Lower leg skin (tissue), 4 donors: ENCODE measurements at regions not wholly inside any gene's neighbourhood (a gene's known extent, or its start where the extent isn't known, plus 50 kb on each side); places are given as distances from the start of the nearest gene placed in this dataset.

Experiments
- DNase-seq, 2 donors: peaks; one replicate each; pipeline ENCODE4 v3.0.0-alpha.2; 2019; ENCODE audit warnings: low spot score in 2 of 2
- H3K4me3 ChIP-seq: fragments of 200-600 bp; sonication (generic); 2 replicates; pipeline ENCODE4 v1.5.1; 2017; ENCODE audit warnings: mild to moderate bottlenecking, low read depth; ENCODE audit not compliant: poor library complexity, severe bottlenecking
- POLR2A ChIP-seq, 2 donors: fragments of 450-650 bp; IDR thresholded peaks; one replicate each; pipeline ENCODE4 v1.6.1; 2016 to 2017; ENCODE audit warnings: antibody characterized with exemption in 2 of 2, mild to moderate bottlenecking in 1 of 2, moderate library complexity in 1 of 2
- WGBS, 2 donors: methylation state at CpG; one replicate each; pipeline ENCODE4 v1.1.5; 2018; 5-methylcytosine and 5-hydroxymethylcytosine counted together
- intact Hi-C: fragments of 100-400 bp; cut with DNase I; formaldehyde crosslinking; loops from one replicate; pipeline ENCODE4 v1.15.0; 2023; ENCODE audit warnings: low total_unique reads
- TF ChIP-seq, protein P1 (sequence below), 3 donors: fragments of 450-650 bp; IDR thresholded peaks; one replicate each; pipeline ENCODE4 v1.5.1; 2016; ENCODE audit warnings: antibody characterized with exemption in 3 of 3, mild to moderate bottlenecking in 3 of 3, moderate library complexity in 2 of 3

DNA sequence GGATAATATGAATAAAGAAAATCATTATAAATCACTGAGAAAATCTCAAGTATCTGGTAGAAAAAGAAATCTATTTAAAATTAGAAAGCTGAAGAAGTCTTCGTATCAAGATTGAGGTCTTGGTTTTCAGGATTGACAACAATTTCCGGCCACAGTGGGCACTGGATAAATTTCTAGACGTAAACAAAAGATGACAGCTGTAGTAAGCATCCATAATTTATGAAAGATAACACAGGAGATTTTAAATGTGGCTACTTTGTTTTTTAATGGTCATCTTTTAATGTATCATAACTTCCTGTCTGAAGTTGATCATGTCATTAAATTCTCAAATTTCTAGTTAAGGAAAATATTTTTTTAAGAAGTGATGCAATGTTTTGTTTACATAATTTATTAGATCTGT, 444.2 kb downstream of the HTR1B start:
- WGBS, 2 donors = 83 to 86% methylated on average over 3 of the region's 3 CpGs
- H3K4me3 ChIP-seq = no peak overlapping the region
- DNase-seq = no peak
- intact Hi-C loops = no loop called here
- no peak for TF ChIP-seq POLR2A (IDR thresholded peaks at IDR 0.05)
- TF ChIP-seq, protein P1, sequence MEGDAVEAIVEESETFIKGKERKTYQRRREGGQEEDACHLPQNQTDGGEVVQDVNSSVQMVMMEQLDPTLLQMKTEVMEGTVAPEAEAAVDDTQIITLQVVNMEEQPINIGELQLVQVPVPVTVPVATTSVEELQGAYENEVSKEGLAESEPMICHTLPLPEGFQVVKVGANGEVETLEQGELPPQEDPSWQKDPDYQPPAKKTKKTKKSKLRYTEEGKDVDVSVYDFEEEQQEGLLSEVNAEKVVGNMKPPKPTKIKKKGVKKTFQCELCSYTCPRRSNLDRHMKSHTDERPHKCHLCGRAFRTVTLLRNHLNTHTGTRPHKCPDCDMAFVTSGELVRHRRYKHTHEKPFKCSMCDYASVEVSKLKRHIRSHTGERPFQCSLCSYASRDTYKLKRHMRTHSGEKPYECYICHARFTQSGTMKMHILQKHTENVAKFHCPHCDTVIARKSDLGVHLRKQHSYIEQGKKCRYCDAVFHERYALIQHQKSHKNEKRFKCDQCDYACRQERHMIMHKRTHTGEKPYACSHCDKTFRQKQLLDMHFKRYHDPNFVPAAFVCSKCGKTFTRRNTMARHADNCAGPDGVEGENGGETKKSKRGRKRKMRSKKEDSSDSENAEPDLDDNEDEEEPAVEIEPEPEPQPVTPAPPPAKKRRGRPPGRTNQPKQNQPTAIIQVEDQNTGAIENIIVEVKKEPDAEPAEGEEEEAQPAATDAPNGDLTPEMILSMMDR (IDR thresholded peaks at IDR 0.05) = no peak

DNA sequence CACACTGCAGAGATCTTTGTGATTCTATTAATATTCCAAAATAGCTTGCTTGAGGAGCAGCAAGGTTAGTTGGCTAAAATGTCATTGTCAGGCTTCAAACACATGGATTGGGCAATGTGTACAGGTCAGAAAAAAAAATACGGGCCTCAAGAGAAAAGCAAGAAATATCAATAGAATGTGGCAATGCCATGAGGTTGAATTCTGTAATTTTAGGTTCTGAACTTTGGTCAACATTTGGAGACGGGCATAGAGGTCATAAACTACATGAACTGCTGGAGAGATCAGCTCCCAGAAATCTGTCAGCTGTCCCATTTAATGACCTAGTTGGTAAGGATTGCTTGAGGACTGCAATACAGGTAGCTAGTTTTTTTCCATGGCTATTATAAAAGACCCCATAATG, 445.8 kb downstream of the HTR1B start:
- intact Hi-C loops = no loop called here
- no peak for TF ChIP-seq POLR2A (IDR thresholded peaks at IDR 0.05)
- TF ChIP-seq, protein P1 (IDR thresholded peaks at IDR 0.05) = no peak
- no peak for DNase-seq
- no peak overlapping the region for H3K4me3 ChIP-seq
- WGBS, 2 donors = 90 to 93% methylated on average over 2 of the region's 2 CpGs

DNA sequence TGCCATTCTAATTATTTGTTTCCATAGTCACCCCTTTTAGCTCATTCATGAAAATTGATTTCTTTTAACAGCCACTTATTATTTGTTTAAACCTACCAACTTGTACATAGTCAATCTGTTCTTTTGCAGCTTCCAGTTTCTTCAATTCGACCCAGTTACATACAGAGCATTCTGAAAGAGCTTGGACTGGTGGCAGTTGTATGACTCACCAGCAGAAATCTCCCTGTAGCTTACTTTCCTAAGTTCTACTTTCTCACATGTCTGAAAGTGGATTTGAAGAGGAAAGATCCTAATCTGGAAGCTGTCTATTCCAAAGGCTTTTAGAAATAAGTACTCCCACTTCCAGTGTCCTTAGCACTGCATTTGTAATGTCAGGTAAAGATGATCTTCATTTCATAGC, 447.9 kb downstream of the HTR1B start:
- intact Hi-C loops = no loop called here
- no peak overlapping the region for H3K4me3 ChIP-seq
- 29 to 33% methylated on average over 1 of the region's 1 CpG for WGBS, 2 donors
- TF ChIP-seq POLR2A (IDR thresholded peaks at IDR 0.05) = no peak
- TF ChIP-seq, protein P1 (IDR thresholded peaks at IDR 0.05) = no peak
- no peak for DNase-seq

- intact Hi-C loops = no loop called here
Observed at GRCh38 chr6:77011929-77012545, 451.3 kb downstream of the HTR1B start.

GRCh38 chr6:77010931-77011542, 452.3 kb downstream of the HTR1B start:
- WGBS, 2 donors = 89 to 94% methylated on average over 17 of the region's 17 CpGs
- no peak for DNase-seq
- TF ChIP-seq, protein P1 (IDR thresholded peaks at IDR 0.05) = no peak
- no peak for TF ChIP-seq POLR2A (IDR thresholded peaks at IDR 0.05)
- intact Hi-C loops = no loop called here
- H3K4me3 ChIP-seq = no peak overlapping the region

More at GRCh38 chr6:77011929-77012545, 451.3 kb downstream of the HTR1B start:
- WGBS, 2 donors = 93 to 94% methylated on average over 10 of the region's 10 CpGs
- no peak for DNase-seq
- TF ChIP-seq POLR2A (IDR thresholded peaks at IDR 0.05) = no peak
- TF ChIP-seq, protein P1 (IDR thresholded peaks at IDR 0.05) = no peak
- no peak overlapping the region for H3K4me3 ChIP-seq

- 73 to 77% methylated on average over 9 of the region's 9 CpGs for WGBS, 2 donors
- intact Hi-C loops = no loop called here
- TF ChIP-seq POLR2A (IDR thresholded peaks at IDR 0.05) = no peak
- TF ChIP-seq, protein P1 (IDR thresholded peaks at IDR 0.05) = no peak
- DNase-seq = no peak
- H3K4me3 ChIP-seq = no peak overlapping the region
Observed at GRCh38 chr6:76992553-76992952, 470.7 kb downstream of the HTR1B start.
